HG02798 (cell line): ENCODE measurements at regions not wholly inside any gene's neighbourhood (a gene's known extent, or its start where the extent isn't known, plus 50 kb on each side); places are given as distances from the start of the nearest gene placed in this dataset.

Experiments
- ATAC-seq: cut with Tn5 transposase; IDR thresholded peaks from one replicate; pipeline ENCODE4 v1.9.1; 2021; ENCODE audit warnings: mild to moderate bottlenecking; ENCODE audit not compliant: unreplicated experiment, poor library complexity

DNA sequence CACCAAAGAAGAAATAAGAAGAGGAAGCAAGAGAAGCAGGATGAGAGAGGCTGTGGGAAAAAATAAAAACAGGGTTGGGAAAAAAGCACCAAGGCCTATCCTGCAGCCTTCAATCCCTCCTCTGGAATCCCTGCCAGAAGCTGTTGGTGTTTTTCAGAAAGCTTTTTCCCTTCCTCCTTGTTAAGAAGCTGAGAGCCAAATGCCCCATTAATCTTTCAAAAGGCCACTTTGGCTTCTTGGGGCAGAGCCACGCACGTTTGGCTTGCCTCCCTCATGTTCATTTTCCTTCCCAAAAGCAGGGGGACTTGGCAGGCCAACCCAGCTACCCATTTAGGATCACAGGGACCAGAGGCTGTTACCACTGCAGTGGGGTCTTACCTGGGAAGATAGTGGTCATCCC lies 365.3 kb downstream of the NUAK1 start:
- no peak for ATAC-seq

DNA sequence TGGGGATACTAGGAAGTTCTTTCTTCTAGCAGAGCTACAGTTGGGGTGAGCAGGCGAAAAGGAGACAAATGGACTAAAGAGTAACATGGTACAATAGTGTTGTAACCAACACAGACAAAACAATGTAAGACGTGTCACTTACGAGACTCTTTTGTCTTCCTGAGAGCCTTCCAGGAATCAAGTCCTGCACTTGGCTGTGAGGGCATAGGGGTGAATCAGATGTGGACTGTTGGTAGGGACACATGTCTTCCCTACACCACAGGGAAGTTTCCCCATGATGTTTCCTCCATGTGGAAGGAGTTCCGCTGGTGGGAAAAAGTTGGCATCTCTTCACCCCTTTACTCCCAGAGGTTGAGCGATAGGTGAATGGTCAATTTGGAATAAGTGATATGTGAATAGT lies 364.7 kb downstream of the NUAK1 start:
- no peak for ATAC-seq

DNA sequence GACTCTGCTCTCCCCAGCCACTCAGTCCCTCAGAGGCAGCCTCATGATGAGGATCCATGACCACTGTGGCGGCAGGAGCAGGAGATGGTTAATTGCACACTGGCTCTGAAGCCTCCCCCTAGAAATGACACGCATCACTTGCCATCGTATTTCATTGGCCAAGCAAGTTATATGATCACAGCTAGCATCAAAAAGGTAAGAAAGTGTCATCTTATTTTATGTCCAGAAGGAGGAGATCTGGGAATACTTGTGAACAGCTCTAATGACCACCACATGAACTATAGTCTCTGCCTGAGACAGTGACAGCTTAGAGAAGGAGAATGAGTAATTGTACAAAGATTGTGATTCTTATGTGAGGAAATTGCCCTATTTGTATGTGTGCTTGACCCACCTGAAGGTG lies 363.4 kb downstream of the NUAK1 start:
- no peak for ATAC-seq

DNA sequence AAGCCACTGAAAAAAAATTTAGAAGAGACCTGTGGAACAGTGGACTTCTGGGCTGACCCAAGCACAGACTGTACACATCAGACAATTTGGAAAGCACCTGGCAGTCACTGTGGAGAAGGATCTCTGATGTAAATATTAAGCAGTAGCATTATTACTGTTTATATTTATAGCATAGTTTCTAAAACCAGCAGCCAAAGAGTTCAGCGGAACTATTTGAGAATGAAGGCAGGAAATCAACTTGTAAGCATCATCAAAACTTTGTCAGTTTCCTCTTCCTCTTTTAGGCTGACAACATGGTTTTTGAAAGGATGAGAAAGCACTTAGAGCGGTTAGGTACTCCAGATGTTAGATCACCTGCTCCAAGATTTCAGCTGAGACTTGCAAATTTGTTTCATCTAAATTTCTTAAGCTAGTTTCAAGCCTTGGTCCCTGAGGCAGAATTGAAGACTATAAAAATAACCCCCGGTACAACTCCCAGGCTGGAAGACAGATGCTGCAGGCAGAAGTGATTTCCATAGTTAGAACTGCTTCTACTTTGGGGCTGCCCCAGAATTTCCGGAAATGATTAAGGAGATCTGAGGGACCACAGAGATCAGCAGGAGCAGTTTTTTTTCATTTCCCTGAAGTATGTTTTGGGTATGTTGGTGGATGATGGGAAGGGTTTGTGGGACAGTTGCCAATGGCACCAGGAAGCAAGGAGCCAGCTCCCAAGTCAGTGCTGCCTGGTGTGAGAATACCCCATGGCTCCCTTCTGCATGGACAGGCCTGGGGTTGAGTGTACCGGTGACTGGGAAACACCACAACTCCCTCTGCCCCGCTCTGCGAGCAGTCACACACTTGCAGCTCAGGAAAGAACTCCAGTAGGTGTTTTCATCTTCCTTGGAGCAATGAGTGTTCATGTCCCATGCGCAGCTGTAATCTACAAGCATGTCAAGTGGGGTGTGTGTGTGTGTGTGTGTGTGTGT lies 354.5 kb downstream of the NUAK1 start:
- peak; percentile 72 for ATAC-seq

DNA sequence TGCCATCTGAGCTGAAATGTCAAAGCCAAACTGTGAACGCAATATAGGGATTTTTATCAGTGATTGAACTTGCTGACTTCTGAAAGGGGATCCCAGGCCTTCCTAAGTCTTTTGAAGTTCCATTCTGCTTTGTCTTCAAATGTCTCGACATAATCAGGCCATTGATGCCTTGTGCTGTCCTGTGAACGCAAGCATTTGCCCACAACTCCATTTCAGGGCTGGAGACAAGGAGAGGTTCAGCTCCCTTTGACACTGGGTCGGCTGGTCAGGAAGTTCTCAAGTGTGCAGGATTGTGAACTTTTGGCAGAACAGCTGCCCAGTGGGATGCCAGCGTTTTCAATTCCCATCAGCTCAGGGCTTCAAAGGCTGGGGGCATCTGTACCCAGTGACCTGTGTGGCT lies 345.3 kb downstream of the NUAK1 start:
- no peak for ATAC-seq

DNA sequence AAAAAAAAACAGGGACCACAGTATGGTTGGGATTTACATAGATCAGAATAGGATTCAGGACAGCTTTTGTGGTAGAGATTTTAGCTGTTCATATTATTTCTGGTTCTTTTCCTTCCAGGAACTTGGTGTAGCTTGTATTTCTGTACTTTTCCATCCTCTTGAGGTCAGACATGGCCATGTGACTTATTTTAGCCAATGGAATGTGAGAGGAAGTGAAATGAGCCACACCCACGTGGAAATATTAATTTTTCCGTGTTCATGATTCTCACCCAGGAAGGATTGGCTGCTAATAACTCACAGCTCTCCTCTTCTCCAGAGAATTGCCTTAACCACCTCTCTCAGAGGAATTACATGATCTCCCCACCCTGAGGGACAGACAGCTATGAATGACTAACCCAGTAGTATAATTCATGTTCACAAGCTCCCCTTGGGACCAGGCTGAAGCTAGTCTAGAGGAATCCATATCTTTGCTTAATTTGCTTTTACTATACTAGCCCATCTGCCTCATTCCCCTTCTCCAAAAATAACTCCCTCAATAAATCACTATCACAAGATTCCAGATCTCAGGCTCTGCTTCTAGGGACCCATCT lies 340.4 kb downstream of the NUAK1 start:
- no peak for ATAC-seq

DNA sequence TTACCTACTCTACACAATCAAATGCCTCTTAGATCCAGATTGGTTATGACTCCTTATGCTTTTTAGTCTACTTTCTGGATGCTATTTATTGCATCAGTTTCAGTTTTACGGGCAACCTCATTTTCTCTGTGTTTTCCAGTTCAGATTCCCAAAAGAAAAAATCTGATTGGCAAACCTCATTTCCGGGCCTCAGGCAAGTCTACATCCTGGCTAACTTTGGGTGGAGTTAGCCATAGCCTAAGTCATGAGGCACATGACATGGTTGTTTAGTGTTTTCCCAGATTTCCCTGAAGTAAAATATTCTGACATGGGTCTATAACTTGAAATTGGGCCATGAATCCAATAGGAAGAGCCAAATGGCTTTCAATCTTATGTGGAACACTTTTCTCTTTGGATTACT lies 339.7 kb downstream of the NUAK1 start:
- no peak for ATAC-seq

DNA sequence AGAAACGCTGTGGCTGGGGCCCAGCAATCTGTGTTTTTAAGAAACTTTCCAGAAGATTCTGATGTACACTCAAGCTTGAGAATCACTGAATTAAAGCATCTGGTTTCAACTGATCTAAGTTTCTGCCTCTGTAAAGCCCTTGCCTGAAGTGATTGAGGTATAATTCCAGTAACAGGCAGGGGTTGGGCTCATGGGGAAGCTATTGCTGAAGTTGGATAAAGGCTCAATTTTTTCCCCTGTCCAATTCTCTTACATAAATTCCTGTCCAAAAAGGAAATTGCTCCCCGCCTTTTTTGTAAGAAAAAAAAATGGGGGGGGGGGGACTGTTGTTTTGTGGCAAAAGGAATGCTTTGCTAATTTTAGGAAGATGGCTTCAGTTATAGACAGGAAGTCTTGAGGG lies 337.4 kb downstream of the NUAK1 start:
- no peak for ATAC-seq

DNA sequence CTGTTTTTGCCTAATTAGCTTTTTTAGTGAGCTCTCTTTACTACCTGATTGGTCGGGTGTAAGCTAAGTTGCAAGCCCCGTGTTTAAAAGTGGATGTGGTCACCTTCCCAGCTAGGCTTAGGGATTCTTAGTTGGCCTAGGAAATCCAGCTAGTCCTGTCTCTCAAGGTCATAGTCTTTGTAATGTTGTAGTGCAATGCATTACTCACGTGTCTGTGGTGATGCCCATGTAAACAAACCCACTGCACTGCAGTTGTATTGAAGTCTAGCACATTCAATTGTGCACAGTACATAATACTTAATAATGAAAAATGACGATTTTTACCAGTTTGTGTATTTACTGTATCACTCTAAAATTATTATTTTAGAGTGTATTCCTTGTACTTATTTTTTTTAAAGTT lies 335.5 kb downstream of the NUAK1 start:
- no peak for ATAC-seq

DNA sequence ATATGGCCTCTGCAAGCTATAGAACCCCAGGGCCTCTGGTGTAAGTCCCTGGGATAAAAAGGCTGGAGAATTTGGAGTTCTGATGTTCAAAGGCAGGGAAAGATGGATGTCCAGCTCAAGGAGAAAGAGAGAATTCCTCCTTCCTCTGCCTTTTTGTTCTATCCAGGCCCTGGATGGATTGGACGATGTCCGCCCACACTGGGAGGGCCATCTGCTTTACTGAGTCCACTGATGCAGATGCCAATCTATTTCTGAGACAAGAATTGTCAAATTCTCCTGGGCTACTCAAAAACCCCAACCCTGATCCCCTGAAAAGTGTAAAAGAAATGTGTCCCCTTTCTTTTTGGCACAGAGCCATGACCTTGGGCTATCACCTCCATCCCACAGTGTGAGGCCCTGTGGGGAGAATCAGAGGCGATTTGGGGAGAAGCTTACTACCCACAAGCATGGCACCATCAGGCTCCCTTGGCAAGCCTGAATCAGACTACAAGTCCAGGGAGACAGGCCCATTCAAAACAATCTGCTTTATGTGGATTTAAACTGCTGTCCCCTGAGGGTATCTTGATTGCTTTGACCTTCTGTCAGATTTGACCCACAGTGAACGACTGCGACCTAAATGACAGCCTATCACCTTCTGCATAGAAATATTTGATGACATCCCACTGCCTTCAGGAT lies 334.0 kb downstream of the NUAK1 start:
- ATAC-seq, result no peak

DNA sequence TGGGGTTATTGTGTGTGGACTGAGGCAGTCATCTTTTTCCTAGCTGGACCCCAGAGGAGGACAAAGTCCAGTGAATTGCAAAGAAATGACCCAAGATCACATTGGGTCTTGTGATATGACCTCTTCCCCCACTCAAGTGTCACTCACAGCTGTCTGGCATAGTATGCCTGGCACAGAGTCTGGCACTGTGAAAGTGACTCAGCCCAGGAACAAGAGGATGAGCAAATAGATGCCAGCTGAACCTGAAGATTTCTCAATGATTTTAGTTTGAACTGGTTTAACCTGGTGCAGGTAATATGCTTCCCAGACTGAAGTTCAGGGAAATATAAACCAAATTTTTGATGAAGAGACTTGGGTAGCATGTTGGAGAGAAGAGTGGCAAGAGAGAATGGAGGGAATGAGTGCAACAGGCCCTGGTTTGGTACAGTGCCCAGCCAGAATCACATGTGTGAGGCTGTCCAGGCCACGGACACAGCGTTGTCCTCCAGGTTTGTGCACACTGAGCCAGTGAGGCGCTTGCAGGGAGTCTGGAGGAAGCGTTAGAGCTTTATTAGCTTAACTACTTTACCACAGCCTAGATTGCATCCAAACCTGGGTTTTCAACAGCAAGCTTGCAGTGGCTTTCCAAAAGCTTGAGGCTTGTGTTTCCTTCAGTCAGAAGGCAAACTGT lies 332.9 kb downstream of the NUAK1 start:
- ATAC-seq, result no peak

DNA sequence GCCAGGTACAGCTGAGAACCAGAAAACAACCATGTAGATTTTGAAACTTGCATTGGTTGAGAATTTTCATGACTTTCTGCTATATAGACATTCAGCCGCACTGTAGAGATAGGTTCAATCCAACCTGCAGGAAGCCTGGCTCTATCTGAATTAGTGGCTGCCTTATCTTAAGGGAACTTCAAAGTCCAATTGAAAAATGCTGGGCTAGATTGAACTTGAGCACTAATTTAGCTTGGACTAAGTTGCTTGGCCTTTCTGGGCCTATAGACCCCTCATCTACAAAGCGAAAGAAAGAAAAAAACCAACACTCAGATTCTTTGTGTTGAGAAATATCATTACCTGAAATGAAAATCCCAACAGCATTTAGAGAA lies 332.4 kb downstream of the NUAK1 start:
- ATAC-seq, result no peak

DNA sequence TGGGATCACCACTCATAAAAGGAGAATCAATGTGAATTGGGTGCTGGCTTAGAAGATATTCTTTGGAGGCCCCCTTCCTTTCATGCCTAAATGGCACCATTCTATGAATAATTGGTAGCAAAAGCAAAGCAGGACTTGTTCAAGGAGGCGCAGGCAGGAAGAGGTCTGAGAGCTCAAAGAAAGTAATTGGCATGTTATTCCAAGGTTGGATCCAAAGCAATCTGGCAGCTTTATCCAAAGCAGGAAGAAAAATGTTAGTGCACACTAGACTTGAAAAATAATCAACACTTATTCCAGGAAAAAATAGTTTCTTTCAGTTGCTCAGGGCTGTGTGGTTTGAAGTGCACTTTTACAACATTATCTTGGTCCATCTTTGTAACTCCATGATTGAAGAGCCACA lies 326.4 kb downstream of the NUAK1 start:
- no peak for ATAC-seq

DNA sequence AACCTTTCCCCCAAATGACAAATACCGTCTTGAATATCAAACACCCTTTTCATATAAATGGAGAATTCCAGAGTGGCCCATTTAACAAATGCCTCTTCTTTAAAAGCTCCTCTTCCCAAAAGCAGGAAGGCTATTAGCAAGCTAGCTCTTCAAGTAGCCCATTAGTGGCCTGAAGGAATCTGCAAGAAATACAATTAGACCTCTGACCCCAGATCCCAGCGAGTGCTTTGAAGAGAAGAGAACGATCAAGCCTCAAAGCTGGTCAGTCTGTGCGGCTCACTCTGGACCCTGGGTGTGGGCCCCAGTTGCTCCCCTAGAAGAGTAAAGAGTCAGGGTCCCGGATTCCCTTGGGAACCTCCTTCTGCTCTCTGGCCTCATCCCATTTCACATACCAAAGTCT lies 325.6 kb downstream of the NUAK1 start:
- ATAC-seq, result no peak

DNA sequence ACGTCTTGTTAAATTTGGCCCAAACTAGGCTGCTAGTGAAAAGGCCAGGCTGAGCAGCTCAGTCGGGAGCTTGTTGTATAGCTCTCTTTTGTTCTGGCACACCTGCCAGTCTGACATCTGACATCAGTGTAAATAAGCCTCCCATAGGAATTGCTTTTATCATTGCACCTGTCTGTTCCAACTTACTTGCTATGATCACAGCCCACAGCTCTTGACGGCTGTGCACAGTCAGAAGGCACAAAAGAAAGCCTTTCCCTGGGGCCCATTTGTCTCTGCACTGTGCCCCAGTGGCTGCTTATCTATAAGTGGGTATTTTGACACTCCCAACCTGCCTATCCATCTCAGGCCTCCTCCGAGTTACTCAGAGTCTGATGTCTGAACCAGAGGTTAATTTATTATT lies 324.5 kb downstream of the NUAK1 start:
- no peak for ATAC-seq

DNA sequence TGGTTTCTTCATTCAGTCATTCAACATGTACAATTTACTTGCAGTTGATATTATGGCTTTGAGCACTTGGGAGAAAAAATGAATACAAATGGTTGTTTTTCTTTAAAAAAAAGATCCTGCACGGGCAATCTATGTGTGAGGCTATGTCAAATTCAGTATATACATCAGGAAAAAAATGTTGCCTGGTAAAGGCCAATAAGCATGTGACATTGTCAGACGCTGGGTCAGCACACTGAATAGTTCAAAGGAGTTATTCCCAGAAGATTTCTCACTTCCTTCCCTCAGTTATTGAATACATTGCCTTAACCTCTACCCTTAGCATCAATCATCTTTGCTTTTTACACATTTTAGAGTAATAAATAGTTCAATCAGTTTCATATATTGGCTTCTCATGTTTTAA lies 319.2 kb downstream of the NUAK1 start:
- ATAC-seq, result no peak

DNA sequence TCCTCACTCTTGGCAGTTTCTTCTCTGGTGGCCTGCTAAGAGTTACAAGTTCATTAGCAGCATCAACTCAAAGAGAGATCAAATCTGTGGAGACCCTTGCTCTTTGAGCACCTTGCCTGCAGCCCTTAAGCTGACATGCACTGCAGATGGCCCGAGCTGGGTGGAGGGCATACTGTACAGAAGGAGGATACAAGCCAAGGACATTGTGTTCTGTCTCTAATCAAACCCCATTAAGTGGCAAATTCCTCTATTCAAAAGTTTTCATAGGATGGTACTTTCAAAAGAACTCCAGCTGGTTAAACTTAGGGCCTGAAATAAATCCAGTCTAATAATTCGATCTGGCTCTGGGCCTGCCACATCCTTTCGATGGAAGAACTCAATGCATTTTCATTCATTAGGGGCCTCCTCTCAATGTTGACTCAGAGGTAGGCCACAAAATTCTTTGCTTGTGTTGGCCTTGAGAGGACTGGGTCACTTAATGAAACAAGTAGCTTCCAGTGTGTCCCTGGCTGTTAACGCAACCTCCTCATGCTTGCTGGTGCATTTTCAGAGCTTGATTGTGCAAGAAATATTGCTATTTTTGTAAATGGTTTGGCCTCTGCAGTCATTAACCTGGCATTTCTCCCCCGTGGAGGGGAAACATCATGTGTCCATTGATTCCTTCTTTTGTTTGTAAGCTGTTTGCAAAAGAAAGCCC lies 318.2 kb downstream of the NUAK1 start:
- no peak for ATAC-seq

DNA sequence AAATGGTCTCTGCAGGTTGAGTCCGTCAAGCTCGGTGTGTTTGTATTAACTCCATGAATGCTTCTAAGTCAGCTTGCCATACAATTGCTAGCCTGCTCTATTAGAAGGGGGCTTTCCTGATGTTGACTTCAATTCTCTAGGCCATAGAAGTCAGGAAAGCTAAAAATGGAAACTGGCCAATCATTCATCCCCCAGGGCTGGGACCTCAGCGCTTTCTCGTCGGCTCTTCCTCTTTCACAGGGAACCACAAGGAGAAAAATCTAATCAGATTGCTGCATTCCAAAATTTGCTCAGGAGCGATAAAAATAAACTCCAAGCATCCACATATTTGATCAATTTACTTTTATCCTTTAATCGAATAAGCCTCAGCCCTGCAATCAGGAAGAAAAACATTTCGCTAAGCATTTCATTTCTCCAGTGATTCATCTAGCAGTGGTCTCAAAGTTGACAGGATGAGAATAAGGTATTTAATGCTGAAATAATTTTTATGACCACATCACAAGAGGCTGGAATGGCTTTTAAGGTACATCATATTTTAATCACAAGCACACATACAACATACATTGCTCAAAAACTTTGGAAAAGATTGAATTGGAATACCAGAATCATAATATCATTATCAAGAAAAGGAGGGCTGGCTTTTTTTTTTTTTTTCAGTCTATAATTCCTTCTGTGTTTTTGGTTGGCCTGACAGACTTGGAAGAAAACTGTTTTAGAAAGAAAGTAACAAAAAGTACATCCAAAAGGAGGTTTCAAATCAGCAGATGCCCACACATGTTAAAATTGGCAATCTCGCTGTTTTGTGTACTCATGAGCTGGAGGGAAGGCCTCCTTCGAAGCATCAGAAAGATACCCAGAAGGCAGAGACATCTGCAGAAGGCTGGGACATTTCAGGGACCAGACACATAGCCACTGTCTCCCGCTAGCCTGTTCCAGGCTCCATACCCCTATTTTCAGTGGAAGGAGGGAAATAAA lies 316.3 kb downstream of the NUAK1 start:
- no peak for ATAC-seq

DNA sequence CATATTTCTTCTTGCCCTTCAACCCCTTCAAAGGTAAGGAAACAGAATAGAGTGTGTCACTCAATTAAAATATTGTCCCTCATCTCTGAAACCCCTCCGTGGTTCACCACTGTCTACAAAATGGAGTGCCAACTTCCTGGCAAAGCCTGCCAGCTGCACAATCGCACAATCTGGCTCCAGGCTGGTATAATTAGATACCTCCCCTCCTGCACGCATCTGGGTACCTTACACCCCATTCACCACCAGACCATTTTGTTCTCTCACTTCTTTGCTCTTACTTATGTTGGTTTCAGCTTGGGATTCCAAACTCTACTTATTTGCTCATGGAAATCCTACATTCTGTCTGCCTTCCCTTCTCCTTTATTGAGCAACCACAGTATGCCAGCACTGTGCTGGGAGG lies 314.9 kb downstream of the NUAK1 start:
- no peak for ATAC-seq
